ENCODE measurements at regions not wholly inside any gene's neighbourhood (a gene's known extent, or its start where the extent isn't known, plus 50 kb on each side); places are given as distances from the start of the nearest gene placed in this dataset.

GRCh38 chr1:104028416-104029035 lies 278.8 kb downstream of the AMY1C start:
- Histone ChIP-seq H3K36me3 (replicated peaks in 1 of 2; ENCODE audit: control insufficient read depth in 1 of 2, insufficient read depth in 2 of 2, low read length in 2 of 2) (no peaks in the 10 kb centered on the region), H3K27me3 (ENCODE audit: control insufficient read depth in 2 of 2, insufficient read depth in 2 of 2, low read length in 2 of 2) (no peaks in the 10 kb centered on the region), H3K4me3 (replicated peaks in 1 of 3; ENCODE audit: low read depth in 2 of 3, low read length in 3 of 3) (no peak overlapping the region), H3K4me2 (replicated peaks; ENCODE audit: extremely low read depth, low read length, poor library complexity, severe bottlenecking) (no peak overlapping the region), H3K9ac (ENCODE audit: insufficient read depth, low read length, poor library complexity, severe bottlenecking) (no peak overlapping the region), H2AFZ (ENCODE audit: insufficient read depth, low read depth, low read length, poor library complexity, severe bottlenecking) (no peak overlapping the region), H3K27ac (ENCODE audit: low read depth in 1 of 2, low read length in 2 of 2) (no peak overlapping the region), H3K9me3 (replicated peaks in 1 of 2; ENCODE audit: control insufficient read depth in 1 of 2, insufficient read depth in 1 of 2, low read length in 2 of 2) (no peaks in the 10 kb centered on the region), H4K20me1 (ENCODE audit: insufficient read depth, low read length) (no peaks in the 10 kb centered on the region), H3K79me2 (ENCODE audit: insufficient read depth, low read length) (no peaks in the 10 kb centered on the region), H3K4me1 (ENCODE audit: control insufficient read depth in 1 of 2, insufficient read depth in 2 of 2, low read length in 2 of 2) (no peaks in the 10 kb centered on the region)
- TF ChIP-seq CTCF (IDR thresholded peaks at IDR 0.05) = no peak
- no peaks in the 10 kb centered on the region for H3K27me3 Mint-ChIP-seq (ENCODE audit: low read depth in 3 of 3)
- H3K36me3 Mint-ChIP-seq = no peaks in the 10 kb centered on the region
- intact Hi-C loops (cut with micrococcal nuclease) = no loop called here
- 100% methylated on average over 1 of the region's 3 CpGs for WGBS (ENCODE audit: insufficient coverage)
- H3K9me3 Mint-ChIP-seq = peaks cover 0 to 4% (median 1%) of the 10 kb centered on the region in 7 donors
- no peak overlapping the region for H3K4me3 Mint-ChIP-seq
- DNase-seq = no peak
- H3K27ac Mint-ChIP-seq = no peak overlapping the region
- H3K4me1 Mint-ChIP-seq = no peaks in the 10 kb centered on the region

GRCh38 chr1:104029456-104029970 lies 279.8 kb downstream of the AMY1C start:
- Histone ChIP-seq H3K9me3 (replicated peaks in 1 of 2; ENCODE audit: control insufficient read depth in 1 of 2, insufficient read depth in 1 of 2, low read length in 2 of 2) (no peaks in the 10 kb centered on the region), H4K20me1 (ENCODE audit: insufficient read depth, low read length) (no peaks in the 10 kb centered on the region), H3K4me1 (ENCODE audit: control insufficient read depth in 1 of 2, insufficient read depth in 2 of 2, low read length in 2 of 2) (no peaks in the 10 kb centered on the region), H3K9ac (ENCODE audit: insufficient read depth, low read length, poor library complexity, severe bottlenecking) (no peak overlapping the region), H3K79me2 (ENCODE audit: insufficient read depth, low read length) (no peaks in the 10 kb centered on the region), H2AFZ (ENCODE audit: insufficient read depth, low read depth, low read length, poor library complexity, severe bottlenecking) (no peak overlapping the region), H3K27ac (ENCODE audit: low read depth in 1 of 2, low read length in 2 of 2) (no peak overlapping the region), H3K4me2 (replicated peaks; ENCODE audit: extremely low read depth, low read length, poor library complexity, severe bottlenecking) (no peak overlapping the region), H3K36me3 (replicated peaks in 1 of 2; ENCODE audit: control insufficient read depth in 1 of 2, insufficient read depth in 2 of 2, low read length in 2 of 2) (no peaks in the 10 kb centered on the region), H3K27me3 (ENCODE audit: control insufficient read depth in 2 of 2, insufficient read depth in 2 of 2, low read length in 2 of 2) (no peaks in the 10 kb centered on the region), H3K4me3 (replicated peaks in 1 of 3; ENCODE audit: low read depth in 2 of 3, low read length in 3 of 3) (no peak overlapping the region)
- TF ChIP-seq CTCF (IDR thresholded peaks at IDR 0.05) = no peak
- Mint-ChIP-seq H3K27me3 (ENCODE audit: low read depth in 3 of 3) (no peaks in the 10 kb centered on the region), H3K4me1 (no peaks in the 10 kb centered on the region), H3K9me3 (peaks cover 0 to 3% (median 1%) of the 10 kb centered on the region in 7 donors), H3K4me3 (no peak overlapping the region), H3K36me3 (no peaks in the 10 kb centered on the region), H3K27ac (no peak overlapping the region)
- DNase-seq = no peak
- no CpG with 5 or more reads among the region's 1 CpG for WGBS (ENCODE audit: insufficient coverage)
- intact Hi-C loops (cut with micrococcal nuclease) = no loop called here
